Astrocyte of the hippocampus (primary cell): ENCODE measurements at regions not wholly inside any gene's neighbourhood (a gene's known extent, or its start where the extent isn't known, plus 50 kb on each side); places are given as distances from the start of the nearest gene placed in this dataset.

ENCODE experiments used
- DNase-seq: peaks from one replicate; pipeline ENCODE4 v3.0.0; 2011; ENCODE audit warnings: low read depth, low spot score

- no peak for DNase-seq
Measured at GRCh38 chr1:223486932-223487886, 94.0 kb downstream of the CCDC185 start.

GRCh38 chr1:223487887-223488259 lies 94.7 kb downstream of the CCDC185 start:
- DNase-seq = no peak

GRCh38 chr1:223489439-223489838 lies 96.2 kb downstream of the CCDC185 start:
- DNase-seq = no peak

- no peak for DNase-seq
Measured at GRCh38 chr1:223490256-223490655, 97.0 kb downstream of the CCDC185 start.
